T-cell (primary cell): ENCODE measurements at regions not wholly inside any gene's neighbourhood (a gene's known extent, or its start where the extent isn't known, plus 50 kb on each side); places are given as distances from the start of the nearest gene placed in this dataset.

Experiments used
- ATAC-seq, 4 experiments: fragments of 200-7000 bp in 3 of 4; fragments of 150-1000 bp in 1 of 4; cut with Tn5 transposase; replicated peaks in 1 of 4; 1 replicate in 3 of 4; 2 replicates in 1 of 4; pipeline ENCODE4 v1.10.0; 2021; ENCODE audit warnings: moderate library complexity in 3 of 4, mild to moderate bottlenecking in 2 of 4, moderate number of reproducible peaks in 1 of 4
- CTCF ChIA-PET, 2 donors: fragments of 300-600 bp; sonication (Branson Sonifier 250); formaldehyde crosslinking; loops; one replicate each; lab custom pipeline; 2022; ENCODE audit warnings: antibody characterized with exemption in 2 of 2; lab: Charles Lee
- POLR2A ChIA-PET, 2 donors: fragments of 300-600 bp; sonication (Branson Sonifier 250); formaldehyde crosslinking; loops; one replicate each; lab custom pipeline; 2022; ENCODE audit warnings: antibody characterized with exemption in 2 of 2; lab: Charles Lee
- DNase-seq, 35 experiments: peaks; one replicate each; pipeline versions ENCODE4 v3.0.0 to v3.0.0-alpha.2; 2013 to 2023
- H3K27ac ChIP-seq: one replicate; pipeline ENCODE4 v1.5.1; 2013; ENCODE audit warnings: low read length
- H3K27me3 ChIP-seq, 2 experiments: replicated peaks in 1 of 2; 1 replicate in 1 of 2; 2 replicates in 1 of 2; pipeline versions ENCODE4 v1.6.1 to v1.7.0; 2013; ENCODE audit warnings: low read length in 1 of 2, mixed read lengths in 1 of 2; ENCODE audit not compliant: control insufficient read depth in 2 of 2, insufficient read depth in 2 of 2; ENCODE audit errors: extremely low read depth in 1 of 2
- H3K36me3 ChIP-seq, 2 donors: 1 replicate in 1 of 2; 2 replicates in 1 of 2; pipeline versions ENCODE4 v1.6.1 to v1.7.0; 2013; ENCODE audit warnings: low read length in 1 of 2; ENCODE audit not compliant: control insufficient read depth in 2 of 2, insufficient read depth in 1 of 2; ENCODE audit errors: extremely low read depth in 1 of 2
- H3K4me1 ChIP-seq, 2 experiments: 1 replicate in 1 of 2; 2 replicates in 1 of 2; pipeline versions ENCODE4 v1.6.1 to v1.7.0; 2013; ENCODE audit warnings: low read length in 2 of 2, mixed read lengths in 1 of 2; ENCODE audit not compliant: insufficient read depth in 2 of 2, control insufficient read depth in 1 of 2; ENCODE audit errors: extremely low read depth in 1 of 2
- H3K4me3 ChIP-seq, 2 donors: 1 replicate in 1 of 2; 2 replicates in 1 of 2; pipeline versions ENCODE4 v1.5.1 to v1.7.0; 2013; ENCODE audit warnings: mild to moderate bottlenecking in 2 of 2, low read length in 1 of 2, moderate library complexity in 1 of 2; ENCODE audit not compliant: control insufficient read depth in 1 of 2; ENCODE audit errors: extremely low read depth in 1 of 2
- H3K9me3 ChIP-seq: 2 replicates; pipeline ENCODE4 v1.7.0; 2013
- H3K27ac Mint-ChIP-seq, 2 donors: one replicate each; pipeline ENCODE4 v1.8.0; 2020 to 2021; ENCODE audit warnings: mild to moderate bottlenecking in 2 of 2, mixed read lengths in 2 of 2
- H3K27me3 Mint-ChIP-seq, 2 donors: one replicate each; pipeline ENCODE4 v1.8.0; 2021 to 2022; ENCODE audit warnings: mixed read lengths in 2 of 2
- H3K36me3 Mint-ChIP-seq: one replicate; pipeline ENCODE4 v1.8.0; 2021; ENCODE audit warnings: mixed read lengths
- H3K4me1 Mint-ChIP-seq, 3 donors: one replicate each; pipeline ENCODE4 v1.8.0; 2020 to 2022; ENCODE audit warnings: mixed read lengths in 3 of 3, mild to moderate bottlenecking in 1 of 3
- H3K4me3 Mint-ChIP-seq, 3 donors: one replicate each; pipeline ENCODE4 v1.8.0; 2020 to 2022; ENCODE audit warnings: mild to moderate bottlenecking in 3 of 3, mixed read lengths in 3 of 3, moderate library complexity in 3 of 3
- H3K9me3 Mint-ChIP-seq, 3 donors: one replicate each; pipeline ENCODE4 v1.8.0; 2020 to 2022; ENCODE audit warnings: mixed read lengths in 3 of 3
- WGBS: methylation state at CpG from one replicate; pipeline ENCODE4 v1.1.5; 2013; ENCODE audit warnings: missing lambda C conversion rate; ENCODE audit not compliant: insufficient coverage; 5-methylcytosine and 5-hydroxymethylcytosine counted together

GRCh38 chrX:39678914-39679313, 418.8 kb downstream of the BCOR start:
- no peaks in the 10 kb centered on the region for H3K4me1 Mint-ChIP-seq
- no peaks in the 10 kb centered on the region for H3K9me3 ChIP-seq
- ChIA-PET POLR2A (interaction anchor here in 1 of 2 donors (0.5 kb wide), 1 partner anchor 1063 kb away, joined by 3 read pairs; no protein-coding TSS in a partner anchor), CTCF (no interaction called here)
- no peaks in the 10 kb centered on the region for H3K27me3 ChIP-seq
- no peaks in the 10 kb centered on the region for H3K4me1 ChIP-seq
- DNase-seq (no peak), ATAC-seq (no peak)
- H3K36me3 Mint-ChIP-seq, result no peaks in the 10 kb centered on the region
- peaks cover 5 to 11% of the 10 kb centered on the region in 2 donors for H3K27me3 Mint-ChIP-seq
- H3K4me3 Mint-ChIP-seq, result no peak overlapping the region
- H3K27ac Mint-ChIP-seq, result no peak overlapping the region
- H3K4me3 ChIP-seq, result no peak overlapping the region
- no peaks in the 10 kb centered on the region for H3K36me3 ChIP-seq
- H3K9me3 Mint-ChIP-seq, result no peaks in the 10 kb centered on the region
- no CpG with 5 or more reads among the region's 4 CpGs for WGBS
- H3K27ac ChIP-seq, result no peak overlapping the region

GRCh38 chrX:39679497-39680157, 418.1 kb downstream of the BCOR start:
- Histone ChIP-seq H3K4me3 (no peak overlapping the region), H3K9me3 (no peaks in the 10 kb centered on the region), H3K27ac (no peak overlapping the region), H3K36me3 (no peaks in the 10 kb centered on the region), H3K4me1 (no peaks in the 10 kb centered on the region), H3K27me3 (no peaks in the 10 kb centered on the region)
- ChIA-PET POLR2A (no interaction called here), CTCF (no interaction called here)
- H3K9me3 Mint-ChIP-seq, result no peaks in the 10 kb centered on the region
- no peaks in the 10 kb centered on the region for H3K36me3 Mint-ChIP-seq
- no peak overlapping the region for H3K4me3 Mint-ChIP-seq
- WGBS, result 80% methylated on average over 1 of the region's 8 CpGs
- ATAC-seq (no peak), DNase-seq (no peak)
- peaks cover 5 to 10% of the 10 kb centered on the region in 2 donors for H3K27me3 Mint-ChIP-seq
- H3K27ac Mint-ChIP-seq, result no peak overlapping the region
- H3K4me1 Mint-ChIP-seq, result no peaks in the 10 kb centered on the region

GRCh38 chrX:39681885-39682284, 415.9 kb downstream of the BCOR start:
- ATAC-seq (no peak), DNase-seq (no peak)
- H3K4me1 Mint-ChIP-seq, result no peaks in the 10 kb centered on the region
- H3K27ac ChIP-seq, result no peak overlapping the region
- no peaks in the 10 kb centered on the region for H3K9me3 Mint-ChIP-seq
- no peaks in the 10 kb centered on the region for H3K36me3 ChIP-seq
- POLR2A ChIA-PET, result no interaction called here
- no peak overlapping the region for H3K4me3 ChIP-seq
- no peaks in the 10 kb centered on the region for H3K4me1 ChIP-seq
- CTCF ChIA-PET, result no interaction called here
- no peak overlapping the region for H3K4me3 Mint-ChIP-seq
- H3K9me3 ChIP-seq, result no peaks in the 10 kb centered on the region
- H3K27ac Mint-ChIP-seq, result no peak overlapping the region
- no peaks in the 10 kb centered on the region for H3K36me3 Mint-ChIP-seq
- 88% methylated on average over 6 of the region's 12 CpGs for WGBS
- H3K27me3 ChIP-seq, result peaks cover 0 to 6% of the 10 kb centered on the region in 2 experiments
- H3K27me3 Mint-ChIP-seq, result peaks cover 20 to 29% of the 10 kb centered on the region in 2 donors

GRCh38 chrX:39682778-39683177, 415.0 kb downstream of the BCOR start:
- H3K9me3 Mint-ChIP-seq, result no peaks in the 10 kb centered on the region
- Histone ChIP-seq H3K36me3 (no peaks in the 10 kb centered on the region), H3K4me3 (no peak overlapping the region), H3K27me3 (peaks cover 0 to 14% of the 10 kb centered on the region in 2 experiments), H3K4me1 (no peaks in the 10 kb centered on the region), H3K27ac (no peak overlapping the region), H3K9me3 (no peaks in the 10 kb centered on the region)
- DNase-seq, result no peak
- H3K4me3 Mint-ChIP-seq, result no peak overlapping the region
- ChIA-PET POLR2A (no interaction called here), CTCF (no interaction called here)
- WGBS, result no CpG with 5 or more reads among the region's 3 CpGs
- no peaks in the 10 kb centered on the region for H3K36me3 Mint-ChIP-seq
- no peak for ATAC-seq
- H3K27me3 Mint-ChIP-seq, result peaks cover 22 to 29% of the 10 kb centered on the region in 2 donors
- H3K4me1 Mint-ChIP-seq, result no peaks in the 10 kb centered on the region
- no peak overlapping the region for H3K27ac Mint-ChIP-seq

- Histone ChIP-seq H3K4me3 (peak overlapping the region in 1 of 2 donors; percentile 33), H3K27me3 (peaks cover 0 to 33% of the 10 kb centered on the region in 2 experiments), H3K9me3 (no peaks in the 10 kb centered on the region), H3K27ac (no peak overlapping the region), H3K36me3 (no peaks in the 10 kb centered on the region), H3K4me1 (peaks cover 0 to 9% of the 10 kb centered on the region in 2 experiments)
- H3K4me3 Mint-ChIP-seq, result peak overlapping the region in 2 of 3 donors; percentile 14 to 42
- H3K9me3 Mint-ChIP-seq, result no peaks in the 10 kb centered on the region
- ChIA-PET POLR2A (no interaction called here), CTCF (no interaction called here)
- ATAC-seq, result no peak
- DNase-seq, result no peak
- H3K4me1 Mint-ChIP-seq, result peaks cover 0 to 3% (median 2%) of the 10 kb centered on the region in 3 donors
- H3K27me3 Mint-ChIP-seq, result peaks cover 36 to 39% of the 10 kb centered on the region in 2 donors
- H3K36me3 Mint-ChIP-seq, result no peaks in the 10 kb centered on the region
- H3K27ac Mint-ChIP-seq, result no peak overlapping the region
- no CpG with 5 or more reads among the region's 9 CpGs for WGBS
These were observed 409.6 kb downstream of the BCOR start for GRCh38 chrX:39688219-39688575.

GRCh38 chrX:39688576-39689375, 409.0 kb downstream of the BCOR start:
- H3K4me1 ChIP-seq, result peaks cover 0 to 9% of the 10 kb centered on the region in 2 experiments
- H3K27ac ChIP-seq, result no peak overlapping the region
- H3K36me3 ChIP-seq, result no peaks in the 10 kb centered on the region
- H3K27me3 ChIP-seq, result peaks cover 0 to 33% of the 10 kb centered on the region in 2 experiments
- no peak overlapping the region for H3K27ac Mint-ChIP-seq
- POLR2A ChIA-PET, result no interaction called here
- H3K4me3 ChIP-seq, result peak overlapping the region in 1 of 2 donors; percentile 33
- ATAC-seq, result peak in 3 of 4 experiments; percentile 32 to 56 (median 32)
- no peaks in the 10 kb centered on the region for H3K36me3 Mint-ChIP-seq
- CTCF ChIA-PET, result no interaction called here
- peak in 1 of 35 experiments; percentile 4 for DNase-seq
- H3K4me1 Mint-ChIP-seq, result peaks cover 0 to 3% (median 2%) of the 10 kb centered on the region in 3 donors
- WGBS, result 3% methylated on average over 57 of the region's 101 CpGs
- H3K9me3 Mint-ChIP-seq, result no peaks in the 10 kb centered on the region
- H3K9me3 ChIP-seq, result no peaks in the 10 kb centered on the region
- peaks cover 36 to 40% of the 10 kb centered on the region in 2 donors for H3K27me3 Mint-ChIP-seq
- H3K4me3 Mint-ChIP-seq, result peak overlapping the region in 2 of 3 donors; percentile 14 to 50
